Smooth muscle cell (in vitro differentiated cells): ENCODE measurements at regions not wholly inside any gene's neighbourhood (a gene's known extent, or its start where the extent isn't known, plus 50 kb on each side); places are given as distances from the start of the nearest gene placed in this dataset.

Experiments
- DNase-seq: peaks from one replicate; lab custom pipeline; 2025; ENCODE audit not compliant: unreplicated experiment; lab: John Stamatoyannopoulos, UW
- H2AFZ ChIP-seq: fragments of 200-600 bp; sonication (generic); 2 replicates; pipeline ENCODE4 v1.6.0; 2016; ENCODE audit warnings: antibody characterized with exemption, low read depth, mild to moderate bottlenecking
- H3F3A ChIP-seq: fragments of 200-600 bp; sonication (generic); 2 replicates; pipeline ENCODE4 v1.6.0; 2017; ENCODE audit warnings: antibody characterized with exemption, low read depth
- H3K27ac ChIP-seq: fragments of 200-600 bp; sonication (generic); 2 replicates; pipeline ENCODE4 v1.5.1; 2016; ENCODE audit warnings: low read depth, mild to moderate bottlenecking
- H3K27me3 ChIP-seq: fragments of 200-600 bp; sonication (generic); 2 replicates; pipeline ENCODE4 v1.6.1; 2016; ENCODE audit warnings: low read depth, mild to moderate bottlenecking
- H3K36me3 ChIP-seq: fragments of 200-600 bp; sonication (generic); 2 replicates; pipeline ENCODE4 v1.5.1; 2016; ENCODE audit warnings: low read depth
- H3K4me1 ChIP-seq: fragments of 200-600 bp; sonication (generic); 2 replicates; pipeline ENCODE4 v1.5.1; 2016; ENCODE audit warnings: low read depth
- H3K4me2 ChIP-seq: fragments of 200-600 bp; sonication (generic); 2 replicates; pipeline ENCODE4 v1.6.0; 2016; ENCODE audit warnings: mild to moderate bottlenecking
- H3K4me3 ChIP-seq: fragments of 200-600 bp; sonication (generic); 2 replicates; pipeline ENCODE4 v1.5.1; 2016; ENCODE audit warnings: mild to moderate bottlenecking
- H3K79me2 ChIP-seq: fragments of 200-600 bp; sonication (generic); 2 replicates; pipeline ENCODE4 v1.6.0; 2016; ENCODE audit warnings: low read depth, mild to moderate bottlenecking
- H3K9ac ChIP-seq: fragments of 200-600 bp; sonication (generic); 2 replicates; pipeline ENCODE4 v1.6.0; 2016; ENCODE audit warnings: low read depth
- H3K9me3 ChIP-seq: fragments of 200-600 bp; sonication (generic); replicated peaks from 2 replicates; pipeline ENCODE4 v1.5.1; 2016; ENCODE audit warnings: low read depth
- H4K20me1 ChIP-seq: fragments of 200-600 bp; sonication (generic); 2 replicates; pipeline ENCODE4 v1.6.0; 2016; ENCODE audit warnings: low read depth
- CTCF ChIP-seq: fragments of 200-600 bp; sonication (generic); IDR thresholded peaks from 2 replicates; pipeline ENCODE4 v1.5.1; 2017; ENCODE audit warnings: borderline replicate concordance, mild to moderate bottlenecking, antibody characterized with exemption; ENCODE audit not compliant: insufficient read depth, poor library complexity, severe bottlenecking
- whole genome bisulfite sequencing: methylation state at CpG from one replicate; pipeline ENCODE4 v1.1.7; 2016; ENCODE audit warnings: low lambda C conversion rate; 5-methylcytosine and 5-hydroxymethylcytosine counted together

GRCh38 chr9:24044576-24044975, 218.5 kb upstream of the ELAVL2 start:
- no peaks in the 10 kb centered on the region for H4K20me1 ChIP-seq
- H3K9me3 ChIP-seq = no peaks in the 10 kb centered on the region
- no peak overlapping the region for H3K9ac ChIP-seq
- H3K27ac ChIP-seq = no peak overlapping the region
- no peak for TF ChIP-seq CTCF
- H3K79me2 ChIP-seq = no peaks in the 10 kb centered on the region
- WGBS = 89% methylated on average over 5 of the region's 5 CpGs
- no peak overlapping the region for H3K4me3 ChIP-seq
- H2AFZ ChIP-seq = no peak overlapping the region
- no peak for DNase-seq
- no peaks in the 10 kb centered on the region for H3K27me3 ChIP-seq
- no peaks in the 10 kb centered on the region for H3F3A ChIP-seq
- H3K4me1 ChIP-seq = peaks cover 8% of the 10 kb centered on the region
- no peak overlapping the region for H3K4me2 ChIP-seq
- no peaks in the 10 kb centered on the region for H3K36me3 ChIP-seq

DNA sequence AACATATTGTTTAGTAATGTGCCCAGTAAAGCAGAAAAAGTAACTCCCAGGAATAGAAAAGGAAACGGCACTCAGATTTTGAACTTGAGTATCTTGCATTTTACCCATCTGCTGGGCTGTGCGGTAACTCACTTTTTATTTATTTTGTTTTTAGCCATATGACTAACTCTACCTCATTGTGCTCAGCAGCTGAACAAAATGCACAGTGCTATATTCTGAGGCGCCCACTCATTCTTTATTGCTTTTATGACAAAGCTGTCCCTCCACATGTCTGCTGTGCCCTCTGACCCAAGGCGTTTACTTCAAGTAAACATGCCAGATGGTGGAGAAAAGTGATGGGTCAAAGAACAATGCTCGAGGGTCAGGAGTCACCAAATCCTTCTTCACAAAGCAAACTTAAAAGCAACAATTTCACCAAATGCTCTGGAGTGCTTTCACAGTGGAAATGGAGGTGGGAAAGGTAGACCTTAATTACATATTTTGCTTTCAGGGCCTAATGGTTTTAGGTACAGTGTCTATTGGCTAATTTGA, 215.2 kb upstream of the ELAVL2 start:
- H4K20me1 ChIP-seq = no peaks in the 10 kb centered on the region
- no peaks in the 10 kb centered on the region for H3F3A ChIP-seq
- peaks cover 8% of the 10 kb centered on the region for H3K4me1 ChIP-seq
- no peak overlapping the region for H3K27ac ChIP-seq
- H3K27me3 ChIP-seq = no peaks in the 10 kb centered on the region
- no peak overlapping the region for H3K9ac ChIP-seq
- no peaks in the 10 kb centered on the region for H3K9me3 ChIP-seq
- no peak overlapping the region for H2AFZ ChIP-seq
- TF ChIP-seq CTCF = no peak
- 77% methylated on average over 5 of the region's 5 CpGs for WGBS
- no peaks in the 10 kb centered on the region for H3K36me3 ChIP-seq
- no peak overlapping the region for H3K4me2 ChIP-seq
- no peaks in the 10 kb centered on the region for H3K79me2 ChIP-seq
- no peak for DNase-seq
- no peak overlapping the region for H3K4me3 ChIP-seq

DNA sequence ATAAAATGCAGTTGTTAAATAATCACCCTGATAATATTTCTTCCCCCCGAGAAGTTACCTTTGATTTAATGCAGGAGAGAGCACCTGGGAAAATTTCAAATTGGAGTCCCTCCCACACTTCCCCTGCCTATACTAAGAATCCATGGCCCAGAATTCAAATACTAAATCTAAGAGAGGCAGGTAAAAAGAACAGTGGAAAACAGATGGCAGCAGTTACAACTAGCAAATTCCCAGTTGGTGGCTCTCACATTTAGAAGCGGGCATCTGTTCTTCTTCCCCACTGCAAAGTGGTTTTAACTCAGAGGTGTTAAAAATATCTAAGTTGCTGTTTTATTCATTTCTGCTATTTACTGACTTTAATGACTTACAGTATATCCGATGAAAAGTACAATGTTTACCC, 210.4 kb upstream of the ELAVL2 start:
- H3K4me2 ChIP-seq = no peak overlapping the region
- no peaks in the 10 kb centered on the region for H3K36me3 ChIP-seq
- WGBS = 80% methylated on average over 3 of the region's 3 CpGs
- peaks cover 6% of the 10 kb centered on the region for H3K4me1 ChIP-seq
- no peaks in the 10 kb centered on the region for H3K79me2 ChIP-seq
- H3K27me3 ChIP-seq = no peaks in the 10 kb centered on the region
- no peaks in the 10 kb centered on the region for H3K9me3 ChIP-seq
- no peak for DNase-seq
- no peak overlapping the region for H3K27ac ChIP-seq
- no peak overlapping the region for H2AFZ ChIP-seq
- no peak overlapping the region for H3K4me3 ChIP-seq
- no peaks in the 10 kb centered on the region for H3F3A ChIP-seq
- no peaks in the 10 kb centered on the region for H4K20me1 ChIP-seq
- H3K9ac ChIP-seq = no peak overlapping the region
- TF ChIP-seq CTCF = no peak

DNA sequence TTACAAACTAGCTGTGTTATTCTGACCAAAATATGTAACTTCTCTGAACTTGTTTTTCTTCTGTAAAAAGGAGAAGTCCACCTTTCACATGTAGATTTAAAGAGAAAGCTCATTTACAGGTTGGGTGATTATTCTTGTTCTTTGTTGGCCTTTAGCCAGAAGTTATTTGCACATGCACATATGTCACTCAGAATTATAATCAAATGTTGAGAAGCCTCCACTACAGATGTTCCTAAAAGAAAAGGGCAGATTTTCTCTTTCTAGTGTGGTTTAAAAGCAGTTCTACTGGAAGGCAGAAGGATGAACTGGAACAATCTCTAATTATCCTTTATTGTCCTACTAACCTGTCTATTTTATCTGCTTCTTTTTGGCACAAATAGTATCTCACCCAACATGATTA, 209.8 kb upstream of the ELAVL2 start:
- no peak overlapping the region for H3K9ac ChIP-seq
- no peak overlapping the region for H3K4me3 ChIP-seq
- no peak for TF ChIP-seq CTCF
- no peak overlapping the region for H3K4me2 ChIP-seq
- no peaks in the 10 kb centered on the region for H3K9me3 ChIP-seq
- H4K20me1 ChIP-seq = no peaks in the 10 kb centered on the region
- H3K36me3 ChIP-seq = no peaks in the 10 kb centered on the region
- H2AFZ ChIP-seq = no peak overlapping the region
- no peak for DNase-seq
- no peaks in the 10 kb centered on the region for H3K4me1 ChIP-seq
- no peaks in the 10 kb centered on the region for H3K79me2 ChIP-seq
- H3K27me3 ChIP-seq = no peaks in the 10 kb centered on the region
- no peaks in the 10 kb centered on the region for H3F3A ChIP-seq
- H3K27ac ChIP-seq = no peak overlapping the region
